ENCODE measurements at regions not wholly inside any gene's neighbourhood (a gene's known extent, or its start where the extent isn't known, plus 50 kb on each side); places are given as distances from the start of the nearest gene placed in this dataset.
"Not testable (repeated sequence)": the region's sequence is repeated elsewhere in the genome, so short reads cannot be mapped to it uniquely, and the experiment has no call there.

DNA sequence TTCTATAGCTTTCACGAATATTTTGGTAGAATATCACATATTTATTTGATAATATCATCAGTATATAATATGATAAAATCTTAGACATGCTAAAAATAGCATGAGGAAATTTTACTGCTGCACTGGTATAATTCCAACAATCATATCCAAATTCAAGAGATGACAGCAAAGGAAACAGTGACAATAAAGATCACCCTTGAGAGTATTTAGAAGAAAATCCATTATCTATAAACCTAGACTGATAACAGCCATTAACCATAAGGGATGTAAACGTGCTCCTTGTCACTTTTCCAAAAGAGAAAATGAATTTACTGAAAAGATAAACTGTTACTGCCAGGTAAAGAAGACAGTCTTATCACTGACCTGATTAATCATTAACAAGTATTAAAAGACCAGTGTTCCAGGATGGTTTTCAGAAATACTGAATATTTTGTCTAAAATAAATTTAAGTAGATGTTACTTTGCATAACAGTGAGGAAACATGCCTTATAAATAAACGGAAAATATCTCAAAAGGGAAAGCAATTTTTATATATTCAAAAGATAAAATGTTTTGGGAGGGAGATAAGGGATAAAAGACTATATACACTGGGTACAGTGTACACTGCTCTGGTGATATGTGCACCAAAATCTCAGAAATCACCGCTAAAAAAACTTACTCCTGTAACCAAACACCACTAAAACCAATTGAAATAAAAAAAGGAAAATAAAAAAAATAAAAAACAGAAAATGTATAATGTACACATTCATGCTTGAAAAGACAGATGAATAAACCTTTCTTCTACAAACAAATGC is 1704.7 kb downstream of the HACE1 start:
- Mint-ChIP-seq H3K4me1 (no peaks in the 10 kb centered on the region), H3K27ac (no peak overlapping the region), H3K27me3 (no peaks in the 10 kb centered on the region), H3K9me3 (peaks cover 0 to 5% of the 10 kb centered on the region in 2 donors), H3K4me3 (no peak overlapping the region)
- no peak for DNase-seq
- no peak for ATAC-seq

- DNase-seq, result no peak
- no peaks in the 10 kb centered on the region for H3K4me1 Mint-ChIP-seq
- H3K27me3 Mint-ChIP-seq, result no peaks in the 10 kb centered on the region
- no peak overlapping the region for H3K4me3 Mint-ChIP-seq
- no peak overlapping the region for H3K27ac Mint-ChIP-seq
- H3K9me3 Mint-ChIP-seq, result peaks cover 0 to 5% of the 10 kb centered on the region in 2 donors
- ATAC-seq, result no peak
These were observed 1706.7 kb downstream of the HACE1 start for GRCh38 chr6:103153016-103153415.

DNA sequence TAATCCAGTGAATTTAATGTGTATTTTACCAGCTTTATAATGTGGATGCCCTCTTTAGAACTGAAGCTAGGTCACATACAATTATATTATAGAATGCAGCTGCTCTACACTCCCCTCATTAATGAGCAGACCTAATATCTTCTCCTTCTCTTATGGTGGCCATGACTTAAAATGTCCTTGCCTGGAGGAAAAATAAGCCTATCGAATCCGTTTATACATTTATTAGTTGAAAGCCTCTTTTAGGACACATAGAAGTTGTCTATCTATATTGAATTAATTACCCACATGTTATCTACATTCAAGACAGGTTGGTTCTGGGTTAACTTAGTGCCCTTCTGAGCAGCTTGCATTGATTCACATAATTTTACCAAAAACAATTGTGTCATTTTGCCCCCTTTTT is 1716.8 kb downstream of the HACE1 start:
- no peak overlapping the region for H3K27ac Mint-ChIP-seq
- H3K27me3 Mint-ChIP-seq, result no peaks in the 10 kb centered on the region
- no peak overlapping the region for H3K4me3 Mint-ChIP-seq

DNA sequence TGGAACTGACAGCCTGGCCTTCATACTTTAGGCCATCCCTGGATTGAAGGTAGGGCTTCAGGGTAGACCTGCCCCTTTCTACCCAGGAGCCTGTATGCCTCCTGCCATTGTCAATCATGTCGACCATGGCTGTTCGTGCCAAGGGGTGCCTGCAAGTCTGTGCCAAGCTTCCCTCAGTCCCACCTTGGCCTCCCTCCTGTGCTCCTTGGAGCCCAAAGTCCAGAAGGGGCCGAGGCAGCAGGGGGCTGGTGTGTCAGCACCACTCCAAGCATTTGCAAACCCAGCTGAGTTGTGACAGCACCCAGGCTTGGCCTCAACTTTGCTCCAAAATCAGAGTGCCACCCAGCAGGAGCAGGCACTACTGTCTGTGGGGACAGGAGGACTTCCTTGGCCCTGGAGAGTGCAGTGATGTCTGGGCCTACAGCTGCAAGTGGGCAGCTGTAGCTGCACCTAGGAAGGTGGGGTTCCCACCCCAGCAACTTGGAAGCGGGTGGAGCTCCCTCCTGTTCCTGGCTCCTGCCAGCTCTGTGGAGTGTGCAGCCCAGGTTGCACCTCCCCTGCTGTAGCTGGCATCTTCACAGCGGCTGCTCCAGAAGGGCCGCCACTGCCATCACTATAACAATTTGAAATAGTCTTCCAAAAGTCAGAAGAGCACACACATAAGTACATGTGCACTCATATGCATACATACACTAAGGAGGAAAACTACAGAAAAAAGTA is 1719.3 kb downstream of the HACE1 start:
- Mint-ChIP-seq H3K27me3 (no peaks in the 10 kb centered on the region), H3K4me3 (no peak overlapping the region), H3K4me1 (no peaks in the 10 kb centered on the region), H3K9me3 (no peaks in the 10 kb centered on the region), H3K27ac (no peak overlapping the region)
- ATAC-seq, result no peak
- DNase-seq, result no peak

More for the DNA sequence above, 1716.8 kb downstream of the HACE1 start:
- no peaks in the 10 kb centered on the region for H3K4me1 Mint-ChIP-seq
- no peaks in the 10 kb centered on the region for H3K9me3 Mint-ChIP-seq
- DNase-seq, result no peak
- ATAC-seq, result no peak

DNA sequence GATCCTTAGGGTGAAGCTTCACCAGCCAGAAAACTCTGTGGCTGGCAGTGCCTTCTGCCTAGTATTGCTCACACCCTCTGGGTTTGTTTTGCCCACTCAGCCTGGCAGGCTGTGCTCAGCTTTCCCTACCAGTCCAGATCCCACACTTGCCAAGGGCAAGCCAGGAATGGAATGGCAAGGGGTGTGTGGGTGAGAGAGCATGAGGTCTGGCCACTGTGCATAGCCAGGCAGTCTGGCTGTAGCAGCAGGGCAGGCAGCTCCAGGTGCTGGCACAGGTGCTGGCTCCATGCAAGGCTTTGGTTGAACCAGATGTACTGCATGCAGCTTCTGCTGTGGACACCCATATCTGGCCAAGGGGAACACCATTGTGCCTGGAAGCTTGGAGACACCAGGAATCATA is 1720.3 kb downstream of the HACE1 start:
- H3K9me3 Mint-ChIP-seq, result no peaks in the 10 kb centered on the region
- no peak overlapping the region for H3K27ac Mint-ChIP-seq
- H3K27me3 Mint-ChIP-seq, result no peaks in the 10 kb centered on the region
- H3K4me3 Mint-ChIP-seq, result no peak overlapping the region
- DNase-seq (no peak), ATAC-seq (peak; percentile 26)
- H3K4me1 Mint-ChIP-seq, result no peaks in the 10 kb centered on the region

GRCh38 chr6:103124471-103124870 is 1731.0 kb downstream of the GRIK2 start:
- DNase-seq (no peak), ATAC-seq (no peak)
- Mint-ChIP-seq H3K4me1 (no peaks in the 10 kb centered on the region), H3K27me3 (no peaks in the 10 kb centered on the region), H3K27ac (no peak overlapping the region), H3K4me3 (no peak overlapping the region), H3K9me3 (peaks cover 0 to 7% of the 10 kb centered on the region in 2 donors)

- ATAC-seq (no peak), DNase-seq (peak in 1 of 2 donors; percentile 10)
- Mint-ChIP-seq H3K27me3 (no peaks in the 10 kb centered on the region), H3K27ac (no peak overlapping the region), H3K4me1 (no peaks in the 10 kb centered on the region), H3K9me3 (peaks cover 0 to 7% of the 10 kb centered on the region in 2 donors), H3K4me3 (no peak overlapping the region)
These were observed 1729.5 kb downstream of the GRIK2 start for GRCh38 chr6:103122766-103123601.

DNA sequence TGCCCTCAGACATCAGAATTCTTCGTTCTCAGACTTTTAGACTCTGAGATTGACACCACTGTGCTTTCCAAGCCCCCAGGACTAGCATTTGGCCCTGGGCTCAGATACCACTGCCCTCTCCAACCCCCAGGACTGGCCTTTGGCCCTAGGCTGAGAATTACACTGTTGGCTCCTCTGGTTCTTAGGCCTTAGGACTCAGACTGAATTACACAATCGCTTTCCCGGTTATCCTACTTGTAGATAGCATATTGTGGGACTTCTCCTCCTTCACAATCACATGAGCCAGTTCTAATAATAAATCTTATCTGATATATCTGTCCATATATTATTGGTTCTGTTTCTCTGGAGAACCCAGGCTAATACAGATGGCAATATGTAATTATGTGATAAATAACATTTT is 1725.5 kb downstream of the GRIK2 start:
- Mint-ChIP-seq H3K27ac (no peak overlapping the region), H3K9me3 (peaks cover 0 to 19% of the 10 kb centered on the region in 2 donors), H3K27me3 (no peaks in the 10 kb centered on the region), H3K4me1 (no peaks in the 10 kb centered on the region), H3K4me3 (no peak overlapping the region)
- DNase-seq (no peak), ATAC-seq (no peak)

DNA sequence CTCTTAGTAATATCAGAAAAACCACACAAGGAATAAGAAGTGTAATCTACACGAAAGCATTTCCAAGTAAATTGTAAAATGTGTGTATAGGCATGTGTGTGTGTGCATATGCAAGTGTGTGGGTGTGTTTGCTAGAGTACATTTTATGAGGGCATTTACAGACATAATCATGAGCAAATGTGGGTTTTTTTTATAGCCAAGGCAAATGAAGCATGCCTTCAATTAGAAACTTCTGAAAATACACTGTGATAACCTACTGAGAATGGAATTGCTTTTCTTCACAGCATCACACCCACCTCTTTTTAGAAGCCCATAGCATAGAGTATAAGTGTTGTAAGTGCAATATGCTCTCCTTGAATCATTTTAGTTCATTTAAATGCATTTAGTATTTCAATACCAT is 1721.1 kb downstream of the GRIK2 start:
- Mint-ChIP-seq H3K4me3 (no peak overlapping the region), H3K27ac (no peak overlapping the region), H3K27me3 (no peaks in the 10 kb centered on the region), H3K4me1 (no peaks in the 10 kb centered on the region), H3K9me3 (peaks cover 0 to 13% of the 10 kb centered on the region in 2 donors)
- ATAC-seq (no peak), DNase-seq (no peak)

DNA sequence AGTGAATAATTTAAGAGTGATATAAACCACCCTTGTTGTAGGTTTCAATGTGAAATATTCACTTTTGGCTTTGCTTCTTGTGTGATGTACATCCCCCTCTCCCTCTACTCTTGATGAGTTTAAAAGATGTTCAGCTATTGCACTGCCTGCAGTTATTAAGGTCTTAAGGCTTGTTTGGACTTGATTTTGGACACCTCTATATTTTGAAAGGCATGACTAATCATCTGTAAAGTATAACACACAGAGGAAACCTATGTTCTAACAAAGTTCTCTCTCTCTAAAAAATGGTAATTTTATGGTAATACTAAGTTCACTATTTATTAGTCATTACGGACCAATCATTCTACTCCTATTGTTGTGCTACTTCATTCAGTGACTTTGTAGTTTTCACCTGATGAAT is 1719.9 kb downstream of the GRIK2 start:
- H3K9me3 Mint-ChIP-seq, result peaks cover 0 to 13% of the 10 kb centered on the region in 2 donors
- DNase-seq (no peak), ATAC-seq (no peak)
- H3K27me3 Mint-ChIP-seq, result no peaks in the 10 kb centered on the region
- H3K4me3 Mint-ChIP-seq, result no peak overlapping the region
- no peaks in the 10 kb centered on the region for H3K4me1 Mint-ChIP-seq
- no peak overlapping the region for H3K27ac Mint-ChIP-seq

DNA sequence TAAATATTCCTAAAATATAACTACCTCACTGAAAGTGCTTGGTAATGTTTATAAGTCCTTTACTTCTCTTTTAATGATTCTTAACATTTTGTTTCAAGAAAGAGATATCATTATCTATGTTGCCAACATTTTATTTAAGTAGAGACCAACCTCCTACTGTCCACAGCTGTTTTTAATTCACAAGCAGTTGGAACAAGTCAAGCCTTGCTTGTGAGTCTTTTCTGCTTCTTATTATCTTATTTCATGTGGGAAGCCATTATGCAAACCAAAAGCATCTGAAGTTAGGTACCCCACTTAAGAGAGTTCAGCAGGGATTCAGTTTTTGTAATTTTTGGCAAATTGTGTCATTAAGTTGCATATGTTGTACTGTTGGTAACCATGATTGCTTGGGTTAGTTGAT is 1714.5 kb downstream of the GRIK2 start:
- Mint-ChIP-seq H3K9me3 (peaks cover 2 to 4% of the 10 kb centered on the region in 2 donors), H3K4me1 (no peaks in the 10 kb centered on the region), H3K27me3 (no peaks in the 10 kb centered on the region), H3K27ac (no peak overlapping the region), H3K4me3 (no peak overlapping the region)
- ATAC-seq (no peak), DNase-seq (no peak)

GRCh38 chr6:103105686-103106085 is 1712.2 kb downstream of the GRIK2 start:
- Mint-ChIP-seq H3K4me1 (no peaks in the 10 kb centered on the region), H3K27ac (no peak overlapping the region), H3K4me3 (no peak overlapping the region), H3K9me3 (peaks cover 7 to 9% of the 10 kb centered on the region in 2 donors), H3K27me3 (no peaks in the 10 kb centered on the region)
- ATAC-seq, result no peak
- no peak for DNase-seq

DNA sequence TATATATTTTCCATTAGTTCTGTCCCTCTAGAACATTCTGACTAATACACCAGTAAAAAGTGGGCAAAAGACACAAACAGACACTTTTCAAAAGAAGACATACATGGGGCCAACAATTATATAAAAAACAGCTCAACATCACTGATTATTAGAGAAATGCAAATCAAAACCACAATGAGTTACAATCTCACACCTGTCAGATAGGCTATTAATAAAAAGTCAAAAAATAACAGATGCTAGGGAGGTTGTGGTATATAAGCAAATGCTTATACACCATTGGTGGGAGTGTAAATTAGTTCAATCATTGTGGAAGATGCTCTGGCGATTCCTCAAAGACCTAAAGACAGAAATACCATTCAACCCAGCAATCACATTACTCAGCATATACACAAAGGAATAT is 1707.8 kb downstream of the GRIK2 start:
- peaks cover 19 to 21% of the 10 kb centered on the region in 2 donors for H3K9me3 Mint-ChIP-seq
- DNase-seq (no peak), ATAC-seq (no peak)
- no peaks in the 10 kb centered on the region for H3K4me1 Mint-ChIP-seq
- no peak overlapping the region for H3K4me3 Mint-ChIP-seq
- H3K27me3 Mint-ChIP-seq, result no peaks in the 10 kb centered on the region
- H3K27ac Mint-ChIP-seq, result no peak overlapping the region

- H3K27me3 Mint-ChIP-seq, H3K9me3 Mint-ChIP-seq, ATAC-seq, H3K27ac Mint-ChIP-seq, H3K4me3 Mint-ChIP-seq, DNase-seq, H3K4me1 Mint-ChIP-seq: not testable (repeated sequence)
These were observed 1698.9 kb downstream of the GRIK2 start for GRCh38 chr6:103092414-103092813.

DNA sequence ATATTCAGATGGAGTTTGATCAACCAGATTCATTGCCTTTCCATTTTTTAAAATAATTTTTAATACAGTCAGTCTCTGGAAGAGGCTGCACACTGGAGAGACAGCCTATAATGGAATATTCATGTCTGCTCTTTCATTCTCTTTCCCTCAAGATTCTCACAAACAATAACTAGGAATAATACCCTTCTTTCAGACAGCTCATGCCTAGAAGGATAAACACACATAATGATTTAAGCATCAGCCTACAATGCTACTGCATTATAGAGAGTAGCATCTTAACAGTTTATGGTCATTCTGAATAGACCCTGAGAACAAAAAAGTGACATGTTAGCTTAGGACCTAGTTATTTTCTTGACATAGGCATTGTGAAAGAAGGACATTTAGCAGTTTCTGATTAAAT is 1692.3 kb downstream of the GRIK2 start:
- no peak for ATAC-seq
- Mint-ChIP-seq H3K27ac (no peak overlapping the region), H3K9me3 (no peaks in the 10 kb centered on the region), H3K27me3 (no peaks in the 10 kb centered on the region), H3K4me3 (no peak overlapping the region), H3K4me1 (no peaks in the 10 kb centered on the region)
- no peak for DNase-seq

All from stimulated activated naive CD8-positive, alpha-beta T cell treated with anti-CD3 and anti-CD28 coated beads, Interleukin-15, amount 100 ng/mL, for 72 hours (primary cell).